Thyroid gland (tissue), 4 donors: ENCODE measurements at regions not wholly inside any gene's neighbourhood (a gene's known extent, or its start where the extent isn't known, plus 50 kb on each side); places are given as distances from the start of the nearest gene placed in this dataset.

Experiments used
- DNase-seq, 2 donors: peaks; one replicate each; pipeline ENCODE4 v3.0.0-alpha.2; 2019
- H3K27ac ChIP-seq, 3 donors: fragments of 200-600 bp; sonication (generic); 1 replicate in 2 of 3; 2 replicates in 1 of 3; pipeline ENCODE4 v1.5.1; 2016 to 2019; ENCODE audit warnings: mild to moderate bottlenecking in 1 of 3, moderate library complexity in 1 of 3
- H3K27me3 ChIP-seq: fragments of 200-600 bp; sonication (generic); one replicate; pipeline ENCODE4 v1.5.1; 2019
- H3K36me3 ChIP-seq, 2 donors: fragments of 200-600 bp; sonication (generic); one replicate each; pipeline ENCODE4 v1.5.1; 2016 to 2019
- H3K4me1 ChIP-seq, 2 donors: fragments of 200-600 bp; sonication (generic); one replicate each; pipeline ENCODE4 v1.5.1; 2017 to 2019
- H3K4me3 ChIP-seq, 3 donors: fragments of 200-600 bp; sonication (generic); replicated peaks in 1 of 3; 1 replicate in 2 of 3; 2 replicates in 1 of 3; pipeline ENCODE4 v1.5.1; 2016; ENCODE audit warnings: mild to moderate bottlenecking in 1 of 3
- H3K9me3 ChIP-seq: fragments of 200-600 bp; sonication (generic); one replicate; pipeline ENCODE4 v1.5.1; 2017
- CTCF ChIP-seq, 6 experiments: fragments of 200-600 bp in 3 of 6; fragments of 450-650 bp in 3 of 6; sonication (generic) in 3 of 6; IDR thresholded peaks; one replicate each; pipeline ENCODE4 v1.5.1; 2016 to 2019; ENCODE audit warnings: antibody characterized with exemption in 6 of 6, mild to moderate bottlenecking in 2 of 6, inconsistent platforms in 1 of 6, moderate library complexity in 1 of 6
- POLR2A ChIP-seq, 2 donors: fragments of 450-650 bp; IDR thresholded peaks; one replicate each; pipeline ENCODE4 v1.6.1; 2017; ENCODE audit warnings: antibody characterized with exemption in 2 of 2, mild to moderate bottlenecking in 2 of 2, moderate library complexity in 1 of 2
- WGBS, 2 donors: methylation state at CpG; one replicate each; pipeline ENCODE4 v1.1.5; 2017; 5-methylcytosine and 5-hydroxymethylcytosine counted together
- intact Hi-C: fragments of 100-400 bp; cut with DNase I; formaldehyde crosslinking; loops from one replicate; pipeline ENCODE4 v1.15.1; 2023

- Histone ChIP-seq H3K36me3 (no peaks in the 10 kb centered on the region), H3K27ac (no peak overlapping the region), H3K27me3 (no peaks in the 10 kb centered on the region), H3K4me1 (no peaks in the 10 kb centered on the region), H3K9me3 (no peaks in the 10 kb centered on the region), H3K4me3 (no peak overlapping the region)
- intact Hi-C loops = no loop called here
- DNase-seq = no peak
- 95 to 97% methylated on average over 3 of the region's 3 CpGs for WGBS, 2 donors
- no peak for TF ChIP-seq POLR2A (IDR thresholded peaks at IDR 0.05)
- no peak for TF ChIP-seq CTCF (IDR thresholded peaks at IDR 0.05)
Measured at GRCh38 chr5:68999181-68999580, 94.6 kb upstream of the SLC30A5 start.

GRCh38 chr5:69000216-69000919 is 93.4 kb upstream of the SLC30A5 start:
- intact Hi-C loops = no loop called here
- Histone ChIP-seq H3K9me3 (no peaks in the 10 kb centered on the region), H3K4me1 (no peaks in the 10 kb centered on the region), H3K27ac (no peak overlapping the region), H3K36me3 (no peaks in the 10 kb centered on the region), H3K27me3 (no peaks in the 10 kb centered on the region), H3K4me3 (no peak overlapping the region)
- TF ChIP-seq POLR2A (IDR thresholded peaks at IDR 0.05) (no peak), CTCF (IDR thresholded peaks at IDR 0.05) (no peak)
- WGBS, 2 donors = 76 to 77% methylated on average over 5 of the region's 5 CpGs
- peak in 1 of 2 donors; percentile 8 for DNase-seq

- Histone ChIP-seq H3K27ac (no peak overlapping the region), H3K4me3 (no peak overlapping the region), H3K4me1 (no peaks in the 10 kb centered on the region), H3K27me3 (no peaks in the 10 kb centered on the region), H3K36me3 (no peaks in the 10 kb centered on the region), H3K9me3 (no peaks in the 10 kb centered on the region)
- WGBS, 2 donors = 84 to 90% methylated on average over 2 of the region's 2 CpGs
- DNase-seq = no peak
- TF ChIP-seq CTCF (IDR thresholded peaks at IDR 0.05) (no peak), POLR2A (IDR thresholded peaks at IDR 0.05) (no peak)
- intact Hi-C loops = no loop called here
Measured at GRCh38 chr5:69000949-69001348, 92.9 kb upstream of the SLC30A5 start.

GRCh38 chr5:69001627-69002026 is 92.2 kb upstream of the SLC30A5 start:
- TF ChIP-seq CTCF (IDR thresholded peaks at IDR 0.05) (no peak), POLR2A (IDR thresholded peaks at IDR 0.05) (no peak)
- Histone ChIP-seq H3K9me3 (no peaks in the 10 kb centered on the region), H3K27me3 (no peaks in the 10 kb centered on the region), H3K4me3 (no peak overlapping the region), H3K36me3 (no peaks in the 10 kb centered on the region), H3K27ac (no peak overlapping the region), H3K4me1 (no peaks in the 10 kb centered on the region)
- intact Hi-C loops = no loop called here
- no peak for DNase-seq
- WGBS, 2 donors = 87 to 95% methylated on average over 4 of the region's 4 CpGs

- Histone ChIP-seq H3K4me3 (no peak overlapping the region), H3K36me3 (no peaks in the 10 kb centered on the region), H3K4me1 (no peaks in the 10 kb centered on the region), H3K9me3 (no peaks in the 10 kb centered on the region), H3K27me3 (no peaks in the 10 kb centered on the region), H3K27ac (no peak overlapping the region)
- TF ChIP-seq POLR2A (IDR thresholded peaks at IDR 0.05) (no peak), CTCF (IDR thresholded peaks at IDR 0.05) (no peak)
- 83 to 84% methylated on average over 3 of the region's 3 CpGs for WGBS, 2 donors
- intact Hi-C loops = no loop called here
- DNase-seq = no peak
Measured at GRCh38 chr5:69004127-69004526, 89.7 kb upstream of the SLC30A5 start.
